Kidney epithelial cell (primary cell): ENCODE measurements at regions not wholly inside any gene's neighbourhood (a gene's known extent, or its start where the extent isn't known, plus 50 kb on each side); places are given as distances from the start of the nearest gene placed in this dataset.
"Not testable (repeated sequence)": the region's sequence is repeated elsewhere in the genome, so short reads cannot be mapped to it uniquely, and the experiment has no call there.

Experiments
- DNase-seq: peaks from one replicate; pipeline ENCODE4 v3.0.0-alpha.2; 2010; ENCODE audit warnings: low read depth
- H3K27me3 ChIP-seq: 2 replicates; pipeline ENCODE4 v1.6.0; 2011; ENCODE audit warnings: low read length; ENCODE audit not compliant: control insufficient read depth, insufficient read depth
- H3K36me3 ChIP-seq: 2 replicates; pipeline ENCODE4 v1.5.1; 2011; ENCODE audit warnings: low read length; ENCODE audit not compliant: control insufficient read depth, insufficient read depth
- H3K4me3 ChIP-seq: 2 replicates; pipeline ENCODE4 v1.5.1; 2011; ENCODE audit warnings: low read depth, mild to moderate bottlenecking, control low read depth, low read length
- CTCF ChIP-seq: IDR thresholded peaks from 2 replicates; pipeline ENCODE4 v1.5.1; 2011; ENCODE audit warnings: mild to moderate bottlenecking, moderate library complexity, low read length, control low read depth, inconsistent platforms; ENCODE audit not compliant: insufficient read depth, poor library complexity, severe bottlenecking

- Histone ChIP-seq H3K27me3 (no peaks in the 10 kb centered on the region), H3K4me3 (no peak overlapping the region), H3K36me3 (no peaks in the 10 kb centered on the region)
- TF ChIP-seq CTCF, result no peak
- no peak for DNase-seq
Measured at GRCh38 chr7:88586890-88587289, 172.6 kb upstream of the ZNF804B start.

GRCh38 chr7:88586219-88586618, 173.3 kb upstream of the ZNF804B start:
- Histone ChIP-seq H3K27me3 (no peaks in the 10 kb centered on the region), H3K4me3 (no peak overlapping the region), H3K36me3 (no peaks in the 10 kb centered on the region)
- no peak for DNase-seq
- TF ChIP-seq CTCF, result no peak

GRCh38 chr7:88576720-88577119, 182.8 kb upstream of the ZNF804B start:
- no peaks in the 10 kb centered on the region for H3K27me3 ChIP-seq
- no peak for TF ChIP-seq CTCF
- no peaks in the 10 kb centered on the region for H3K36me3 ChIP-seq
- no peak overlapping the region for H3K4me3 ChIP-seq
- no peak for DNase-seq

GRCh38 chr7:88566162-88566729, 193.3 kb upstream of the ZNF804B start:
- H3K36me3 ChIP-seq, result no peaks in the 10 kb centered on the region
- no peak overlapping the region for H3K4me3 ChIP-seq
- no peak for TF ChIP-seq CTCF
- H3K27me3 ChIP-seq, result no peaks in the 10 kb centered on the region
- DNase-seq, result no peak

- no peak overlapping the region for H3K4me3 ChIP-seq
- H3K36me3 ChIP-seq, result no peaks in the 10 kb centered on the region
- DNase-seq, result no peak
- TF ChIP-seq CTCF, result no peak
- H3K27me3 ChIP-seq, result no peaks in the 10 kb centered on the region
Measured at GRCh38 chr7:88565401-88565800, 194.1 kb upstream of the ZNF804B start.

- not testable (repeated sequence) for DNase-seq, H3K36me3 ChIP-seq
Measured at GRCh38 chr7:88556441-88556840, 203.1 kb upstream of the ZNF804B start.

GRCh38 chr7:88554847-88555246, 204.7 kb upstream of the ZNF804B start:
- not testable (repeated sequence) for DNase-seq, H3K4me3 ChIP-seq, H3K36me3 ChIP-seq, H3K27me3 ChIP-seq

More at GRCh38 chr7:88556441-88556840, 203.1 kb upstream of the ZNF804B start:
- not testable (repeated sequence) for H3K4me3 ChIP-seq, H3K27me3 ChIP-seq
